ENCODE measurements at regions not wholly inside any gene's neighbourhood (a gene's known extent, or its start where the extent isn't known, plus 50 kb on each side); places are given as distances from the start of the nearest gene placed in this dataset.

GRCh38 chr7:112882991-112883390 lies 92.8 kb upstream of the TMEM168 start:
- DNase-seq (ENCODE audit: low read depth in 2 of 2): no peak

DNA sequence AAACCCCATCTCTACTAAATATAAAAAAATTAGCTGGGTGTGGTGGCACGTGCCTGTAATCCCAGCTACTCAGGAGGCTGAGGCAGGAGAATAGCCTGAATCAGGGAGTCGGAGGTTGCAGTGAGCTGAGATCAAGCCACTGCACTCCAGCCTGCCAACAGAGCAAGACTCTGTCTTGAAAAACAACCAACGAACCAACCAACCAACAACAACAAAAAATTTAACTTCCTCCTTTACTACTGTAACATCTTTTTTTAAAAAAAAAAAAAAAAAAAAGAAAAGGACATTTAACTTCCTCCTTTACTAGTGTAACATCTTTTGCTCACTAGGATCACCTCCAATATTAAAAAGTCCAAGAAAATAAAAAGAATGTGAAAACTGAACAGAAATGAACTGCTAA lies 92.3 kb upstream of the TMEM168 start:
- no peak for DNase-seq (ENCODE audit: low read depth in 2 of 2)

DNA sequence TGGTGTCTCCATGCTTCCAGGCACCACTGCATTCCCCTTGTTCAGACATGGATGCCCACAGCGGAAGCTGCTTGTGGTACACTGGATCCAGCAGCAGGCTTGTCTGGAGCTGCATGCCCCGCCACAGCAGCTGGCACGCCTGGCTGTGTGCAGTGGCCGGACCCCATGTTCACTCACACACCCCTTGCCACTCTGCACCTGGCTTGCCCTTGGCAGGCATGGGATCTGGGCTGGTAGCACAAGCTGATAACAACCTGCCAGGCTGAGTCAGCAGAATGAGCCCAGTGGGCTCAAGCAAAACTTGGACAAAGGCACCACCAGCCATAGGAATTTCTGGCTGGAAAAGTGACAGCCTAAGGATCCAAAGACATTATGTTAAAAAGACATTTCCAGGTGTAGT lies 91.8 kb upstream of the TMEM168 start:
- no peak for DNase-seq (ENCODE audit: low read depth in 2 of 2)

GRCh38 chr7:112880818-112881418 lies 90.7 kb upstream of the TMEM168 start:
- DNase-seq (ENCODE audit: low read depth in 2 of 2): no peak

DNA sequence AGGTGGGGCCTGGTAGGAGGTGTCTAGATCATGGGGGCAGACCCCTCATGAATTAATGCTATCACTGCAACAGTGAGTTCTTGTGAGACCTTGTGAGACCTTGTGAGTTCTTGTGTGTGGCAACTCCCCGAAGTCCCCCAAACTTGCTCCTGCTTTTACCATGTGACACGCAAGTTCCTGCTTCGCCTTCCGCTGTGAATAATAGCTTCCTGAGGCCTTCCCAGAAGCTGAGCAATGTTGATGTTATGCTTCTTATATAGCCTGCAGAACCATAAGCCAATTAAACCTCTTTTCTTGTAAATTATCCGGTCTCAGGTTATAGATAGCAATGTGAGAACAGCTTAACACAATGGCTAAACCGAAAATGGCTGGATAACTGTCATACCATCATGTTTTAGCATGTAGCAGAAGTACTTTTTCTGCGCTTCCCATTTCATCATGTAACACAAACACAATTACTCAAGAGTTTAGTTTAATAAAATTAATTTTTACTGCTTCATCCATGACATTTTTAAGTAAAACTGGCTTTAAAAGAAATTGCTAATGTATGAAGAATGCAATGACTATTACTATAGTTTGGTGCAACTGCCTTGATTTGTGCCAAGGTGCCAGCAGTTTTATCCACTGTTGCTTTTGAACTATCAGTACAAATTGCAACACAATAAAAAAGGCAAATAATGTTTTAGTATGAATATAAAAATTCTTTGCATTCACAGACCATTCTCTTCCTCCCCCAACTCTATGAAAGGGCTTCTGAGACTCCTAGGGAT lies 87.7 kb upstream of the TMEM168 start:
- DNase-seq (ENCODE audit: low read depth in 2 of 2): no peak

GRCh38 chr7:112876877-112877276 lies 86.7 kb upstream of the TMEM168 start:
- DNase-seq (ENCODE audit: low read depth in 2 of 2): no peak

DNA sequence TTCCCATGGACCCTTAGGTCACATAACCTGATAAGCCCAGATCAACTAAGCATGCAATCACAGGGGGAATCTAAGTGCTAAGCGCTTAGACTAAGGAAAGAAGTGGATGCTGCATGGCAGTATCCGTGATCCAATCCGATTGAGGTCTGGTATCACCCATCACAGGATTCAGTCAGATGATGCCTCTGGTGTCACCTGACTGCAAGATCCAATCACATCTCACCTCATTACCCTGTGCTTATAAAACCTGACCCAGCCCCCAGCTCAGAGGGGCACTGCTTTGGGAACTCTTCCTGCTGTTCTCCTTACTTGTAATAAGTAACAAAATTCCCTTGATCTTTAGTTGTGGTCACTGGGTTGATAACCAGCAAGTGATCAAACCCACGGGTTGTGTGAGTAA lies 84.7 kb upstream of the TMEM168 start:
- DNase-seq (ENCODE audit: low read depth in 2 of 2): no peak

GRCh38 chr7:112873831-112874553 lies 83.8 kb upstream of the TMEM168 start:
- no peak for DNase-seq (ENCODE audit: low read depth in 2 of 2)

DNA sequence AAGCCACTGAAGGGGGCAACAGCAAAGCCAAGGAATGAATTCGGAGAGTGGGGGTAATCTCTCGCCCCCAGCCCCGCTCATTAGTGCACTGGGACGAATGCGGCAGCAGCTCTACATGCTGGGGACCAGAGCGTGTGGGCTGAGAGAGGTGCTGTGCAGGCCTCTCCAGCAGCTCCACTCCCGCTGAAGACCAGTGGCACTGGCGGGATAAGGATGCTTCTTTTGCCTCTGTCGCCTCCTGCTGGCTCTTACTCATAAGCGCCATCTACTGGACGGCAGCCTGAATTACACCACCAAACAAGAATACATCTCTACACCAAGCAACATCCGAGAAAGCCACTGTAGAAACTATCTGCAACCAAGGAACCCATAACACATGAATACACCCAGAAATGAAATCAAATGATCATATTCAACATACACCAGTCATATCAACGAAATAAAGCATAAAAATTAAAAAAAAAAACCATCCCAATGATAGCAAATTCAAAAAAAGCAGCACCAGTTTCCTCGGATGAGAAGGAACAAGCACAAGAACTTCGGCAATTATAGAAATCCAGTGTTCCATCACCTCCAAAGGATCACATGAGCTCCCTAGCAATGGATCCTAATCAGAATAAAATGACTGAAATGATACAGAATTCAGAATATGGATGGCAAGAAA lies 79.0 kb upstream of the TMEM168 start:
- DNase-seq (ENCODE audit: low read depth in 2 of 2): peak in 1 of 2 donors; percentile 9

DNA sequence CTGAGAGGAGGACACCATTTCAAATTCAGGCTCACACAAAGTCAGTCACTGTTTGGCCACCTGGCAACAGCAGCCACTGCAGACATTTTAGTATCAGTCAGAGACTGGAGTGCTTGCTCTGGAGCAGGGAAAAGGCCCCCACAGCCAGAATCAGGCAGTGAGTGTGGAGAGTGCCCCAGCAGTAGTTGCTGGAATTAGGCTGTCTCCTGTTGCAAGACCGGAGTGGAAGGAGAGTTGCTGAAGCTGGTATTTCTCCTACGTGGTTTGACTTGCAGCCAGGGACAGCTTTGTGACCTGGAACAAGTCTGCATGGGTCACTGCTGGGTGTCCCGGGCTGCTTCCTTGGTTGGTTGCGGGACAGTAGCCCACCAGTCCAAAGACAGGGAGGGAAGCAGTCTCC lies 78.4 kb upstream of the TMEM168 start:
- DNase-seq (ENCODE audit: low read depth in 2 of 2): no peak

GRCh38 chr7:112866424-112866823 lies 76.2 kb upstream of the TMEM168 start:
- no peak for DNase-seq (ENCODE audit: low read depth in 2 of 2)

DNA sequence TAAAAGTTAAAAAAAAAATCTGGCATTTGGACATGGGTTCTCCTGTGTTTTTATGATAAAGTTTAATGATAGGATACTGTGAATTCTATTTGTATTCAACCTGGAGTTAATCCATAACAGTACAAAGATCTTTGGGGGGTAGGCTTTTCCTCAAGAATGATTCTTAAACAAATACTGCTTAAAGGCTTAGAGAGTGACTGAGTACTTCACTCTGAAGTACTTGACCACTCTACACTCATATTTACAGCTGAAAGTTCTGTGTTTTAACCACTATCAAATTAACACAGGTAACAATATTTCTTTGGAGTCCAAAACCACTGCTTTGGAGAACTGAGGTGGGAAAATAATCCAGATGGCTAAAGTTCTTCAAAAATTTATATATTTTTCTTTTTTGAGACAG lies 74.2 kb upstream of the TMEM168 start:
- DNase-seq (ENCODE audit: low read depth in 2 of 2): no peak

GRCh38 chr7:112858838-112859237 lies 68.6 kb upstream of the TMEM168 start:
- DNase-seq (ENCODE audit: low read depth in 2 of 2): no peak

DNA sequence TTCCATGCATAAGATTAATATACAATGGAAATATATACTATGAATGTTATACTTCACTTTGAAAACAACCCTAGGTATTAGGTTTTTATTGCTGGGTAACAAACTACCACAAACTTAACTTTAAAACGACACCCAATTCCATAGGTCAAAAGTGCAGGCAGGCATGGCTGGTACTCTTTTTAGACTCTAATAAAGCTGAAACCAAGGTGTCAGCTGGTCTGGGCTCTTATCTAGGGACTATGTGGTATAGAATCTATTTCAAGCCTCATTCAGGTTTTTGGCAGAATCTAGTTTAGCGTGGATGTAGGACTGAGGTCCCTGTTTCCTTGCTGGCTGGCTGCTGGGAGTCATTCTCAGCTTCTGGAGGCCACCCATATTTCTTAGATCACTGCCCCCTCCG lies 65.0 kb upstream of the TMEM168 start:
- no peak for DNase-seq (ENCODE audit: low read depth in 2 of 2)

DNA sequence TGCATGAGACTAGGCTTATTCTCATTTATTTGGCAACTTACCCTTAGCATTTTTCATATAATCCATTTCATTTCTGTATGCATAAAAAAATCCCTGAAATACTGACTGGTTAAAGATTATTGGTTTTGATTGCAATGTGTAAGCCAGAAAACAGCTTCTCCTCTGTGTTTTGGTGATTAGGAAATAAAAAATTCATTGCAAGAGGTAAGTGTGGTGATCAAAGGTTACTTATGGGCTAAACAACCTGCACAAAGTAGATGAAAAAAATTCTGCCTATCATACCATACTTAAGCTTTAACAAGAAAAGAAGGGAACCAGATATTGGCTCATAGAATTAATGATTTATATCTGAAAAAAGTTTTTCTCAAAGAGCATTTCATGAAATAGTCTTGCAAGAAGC lies 64.0 kb upstream of the TMEM168 start:
- no peak for DNase-seq (ENCODE audit: low read depth in 2 of 2)

- DNase-seq (ENCODE audit: low read depth in 2 of 2): no peak
Measured at GRCh38 chr7:112853422-112853821, 63.2 kb upstream of the TMEM168 start.

DNA sequence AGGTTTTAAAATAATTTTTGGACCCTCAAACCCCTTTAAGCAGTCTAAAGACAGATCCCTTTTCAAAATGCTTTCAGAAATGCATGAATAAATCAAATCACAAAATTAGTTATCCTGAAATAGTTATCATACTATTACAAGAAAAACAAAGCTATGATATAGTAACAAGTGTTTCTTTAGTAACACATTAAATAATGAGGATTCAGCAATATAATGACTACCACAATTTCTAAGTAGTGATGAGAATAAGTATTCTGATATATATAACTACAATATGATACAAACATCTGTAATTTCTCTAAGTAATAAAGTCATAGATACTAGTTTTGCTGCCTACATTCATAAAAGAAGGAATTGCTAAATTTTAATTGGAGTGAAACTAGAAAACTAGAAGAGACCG lies 53.0 kb upstream of the TMEM168 start:
- no peak for DNase-seq (ENCODE audit: low read depth in 2 of 2)

Measured in stimulated activated CD8-positive, alpha-beta memory T cell treated with anti-CD3 and anti-CD28 coated beads, Interleukin-7, amount 100 ng/mL, for 1 hour (primary cell).